SK-N-SH treated with all-trans-retinoic acid at 6 μM for 48 hours (cell line): ENCODE measurements at regions not wholly inside any gene's neighbourhood (a gene's known extent, or its start where the extent isn't known, plus 50 kb on each side); places are given as distances from the start of the nearest gene placed in this dataset.

ENCODE experiments used
- RARB ChIP-seq: fragments of 250-450 bp; sonication (Bioruptor Pico); IDR thresholded peaks from 2 replicates; pipeline ENCODE4 v1.8.0; 2021; ENCODE audit warnings: mild to moderate bottlenecking, moderate library complexity
- TCF4 ChIP-seq: fragments of 250-450 bp; sonication (Bioruptor Pico); IDR thresholded peaks from 2 replicates; pipeline ENCODE4 v1.8.0; 2021; ENCODE audit warnings: mild to moderate bottlenecking, moderate library complexity, borderline replicate concordance
- TOX ChIP-seq: fragments of 250-450 bp; sonication (Bioruptor Pico); IDR thresholded peaks from 2 replicates; pipeline ENCODE4 v1.8.0; 2021; ENCODE audit warnings: mild to moderate bottlenecking, moderate library complexity, borderline replicate concordance
- ZC3H10 ChIP-seq: fragments of 250-450 bp; sonication (Bioruptor Pico); IDR thresholded peaks from 2 replicates; pipeline ENCODE4 v1.5.1; 2021; ENCODE audit warnings: mild to moderate bottlenecking, moderate library complexity
- TF ChIP-seq, protein P1 (sequence below): fragments of 250-450 bp; sonication (Bioruptor Pico); IDR thresholded peaks from 2 replicates; pipeline ENCODE4 v1.5.0; 2020; ENCODE audit warnings: mild to moderate bottlenecking, moderate library complexity
- TF ChIP-seq, protein P2 (sequence below): fragments of 250-450 bp; sonication (Bioruptor Pico); IDR thresholded peaks from 2 replicates; pipeline ENCODE4 v1.8.0; 2020; ENCODE audit warnings: mild to moderate bottlenecking, moderate library complexity, borderline replicate concordance

- TF ChIP-seq TOX (CRISPR knock-in tag) (no peak), RARB (CRISPR knock-in tag) (no peak), TCF4 (CRISPR knock-in tag) (no peak), ZC3H10 (CRISPR knock-in tag) (no peak)
- TF ChIP-seq, protein P1, sequence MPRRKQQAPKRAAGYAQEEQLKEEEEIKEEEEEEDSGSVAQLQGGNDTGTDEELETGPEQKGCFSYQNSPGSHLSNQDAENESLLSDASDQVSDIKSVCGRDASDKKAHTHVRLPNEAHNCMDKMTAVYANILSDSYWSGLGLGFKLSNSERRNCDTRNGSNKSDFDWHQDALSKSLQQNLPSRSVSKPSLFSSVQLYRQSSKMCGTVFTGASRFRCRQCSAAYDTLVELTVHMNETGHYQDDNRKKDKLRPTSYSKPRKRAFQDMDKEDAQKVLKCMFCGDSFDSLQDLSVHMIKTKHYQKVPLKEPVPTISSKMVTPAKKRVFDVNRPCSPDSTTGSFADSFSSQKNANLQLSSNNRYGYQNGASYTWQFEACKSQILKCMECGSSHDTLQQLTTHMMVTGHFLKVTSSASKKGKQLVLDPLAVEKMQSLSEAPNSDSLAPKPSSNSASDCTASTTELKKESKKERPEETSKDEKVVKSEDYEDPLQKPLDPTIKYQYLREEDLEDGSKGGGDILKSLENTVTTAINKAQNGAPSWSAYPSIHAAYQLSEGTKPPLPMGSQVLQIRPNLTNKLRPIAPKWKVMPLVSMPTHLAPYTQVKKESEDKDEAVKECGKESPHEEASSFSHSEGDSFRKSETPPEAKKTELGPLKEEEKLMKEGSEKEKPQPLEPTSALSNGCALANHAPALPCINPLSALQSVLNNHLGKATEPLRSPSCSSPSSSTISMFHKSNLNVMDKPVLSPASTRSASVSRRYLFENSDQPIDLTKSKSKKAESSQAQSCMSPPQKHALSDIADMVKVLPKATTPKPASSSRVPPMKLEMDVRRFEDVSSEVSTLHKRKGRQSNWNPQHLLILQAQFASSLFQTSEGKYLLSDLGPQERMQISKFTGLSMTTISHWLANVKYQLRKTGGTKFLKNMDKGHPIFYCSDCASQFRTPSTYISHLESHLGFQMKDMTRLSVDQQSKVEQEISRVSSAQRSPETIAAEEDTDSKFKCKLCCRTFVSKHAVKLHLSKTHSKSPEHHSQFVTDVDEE (CRISPR knock-in tag): no peak
- TF ChIP-seq, protein P2, sequence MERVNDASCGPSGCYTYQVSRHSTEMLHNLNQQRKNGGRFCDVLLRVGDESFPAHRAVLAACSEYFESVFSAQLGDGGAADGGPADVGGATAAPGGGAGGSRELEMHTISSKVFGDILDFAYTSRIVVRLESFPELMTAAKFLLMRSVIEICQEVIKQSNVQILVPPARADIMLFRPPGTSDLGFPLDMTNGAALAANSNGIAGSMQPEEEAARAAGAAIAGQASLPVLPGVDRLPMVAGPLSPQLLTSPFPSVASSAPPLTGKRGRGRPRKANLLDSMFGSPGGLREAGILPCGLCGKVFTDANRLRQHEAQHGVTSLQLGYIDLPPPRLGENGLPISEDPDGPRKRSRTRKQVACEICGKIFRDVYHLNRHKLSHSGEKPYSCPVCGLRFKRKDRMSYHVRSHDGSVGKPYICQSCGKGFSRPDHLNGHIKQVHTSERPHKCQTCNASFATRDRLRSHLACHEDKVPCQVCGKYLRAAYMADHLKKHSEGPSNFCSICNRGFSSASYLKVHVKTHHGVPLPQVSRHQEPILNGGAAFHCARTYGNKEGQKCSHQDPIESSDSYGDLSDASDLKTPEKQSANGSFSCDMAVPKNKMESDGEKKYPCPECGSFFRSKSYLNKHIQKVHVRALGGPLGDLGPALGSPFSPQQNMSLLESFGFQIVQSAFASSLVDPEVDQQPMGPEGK: no peak
Measured at GRCh38 chr10:3867454-3868270, 82.7 kb upstream of the KLF6 start.
